Activated CD8-positive, alpha-beta T cell treated with anti-CD3 and anti-CD28 coated beads, Interleukin-2, amount 10 ng/mL, durations not matched to agents 7 days and 5 days (primary cell): ENCODE measurements at regions not wholly inside any gene's neighbourhood (a gene's known extent, or its start where the extent isn't known, plus 50 kb on each side); places are given as distances from the start of the nearest gene placed in this dataset.

ENCODE experiments used
- ATAC-seq: fragments of 150-1000 bp; cut with Tn5 transposase; one replicate; pipeline ENCODE4 v1.10.0; 2021; ENCODE audit warnings: moderate library complexity
- CTCF ChIA-PET: fragments of 350-600 bp; sonication (Branson Sonifier 250); formaldehyde crosslinking; loops from one replicate; lab custom pipeline; 2021; ENCODE audit warnings: antibody characterized with exemption; lab: Charles Lee
- POLR2A ChIA-PET: fragments of 350-600 bp; sonication (Branson Sonifier 250); formaldehyde crosslinking; loops from one replicate; lab custom pipeline; 2021; ENCODE audit warnings: antibody characterized with exemption; lab: Charles Lee
- DNase-seq: peaks from one replicate; pipeline ENCODE4 v3.0.0-alpha.2; 2020
- H3K27ac Mint-ChIP-seq: one replicate; pipeline ENCODE4 v1.8.0; 2021; ENCODE audit warnings: mild to moderate bottlenecking, mixed read lengths
- H3K27me3 Mint-ChIP-seq: one replicate; pipeline ENCODE4 v1.8.0; 2021; ENCODE audit warnings: low read depth, mixed read lengths
- H3K36me3 Mint-ChIP-seq: one replicate; pipeline ENCODE4 v1.8.0; 2021; ENCODE audit warnings: low read depth, mixed read lengths
- H3K4me1 Mint-ChIP-seq: one replicate; pipeline ENCODE4 v1.8.0; 2021; ENCODE audit warnings: low read depth, mixed read lengths
- H3K4me3 Mint-ChIP-seq: one replicate; pipeline ENCODE4 v1.8.0; 2021; ENCODE audit warnings: mild to moderate bottlenecking, mixed read lengths
- H3K9me3 Mint-ChIP-seq: one replicate; pipeline ENCODE4 v1.8.0; 2022; ENCODE audit warnings: mixed read lengths; ENCODE audit not compliant: insufficient read depth

DNA sequence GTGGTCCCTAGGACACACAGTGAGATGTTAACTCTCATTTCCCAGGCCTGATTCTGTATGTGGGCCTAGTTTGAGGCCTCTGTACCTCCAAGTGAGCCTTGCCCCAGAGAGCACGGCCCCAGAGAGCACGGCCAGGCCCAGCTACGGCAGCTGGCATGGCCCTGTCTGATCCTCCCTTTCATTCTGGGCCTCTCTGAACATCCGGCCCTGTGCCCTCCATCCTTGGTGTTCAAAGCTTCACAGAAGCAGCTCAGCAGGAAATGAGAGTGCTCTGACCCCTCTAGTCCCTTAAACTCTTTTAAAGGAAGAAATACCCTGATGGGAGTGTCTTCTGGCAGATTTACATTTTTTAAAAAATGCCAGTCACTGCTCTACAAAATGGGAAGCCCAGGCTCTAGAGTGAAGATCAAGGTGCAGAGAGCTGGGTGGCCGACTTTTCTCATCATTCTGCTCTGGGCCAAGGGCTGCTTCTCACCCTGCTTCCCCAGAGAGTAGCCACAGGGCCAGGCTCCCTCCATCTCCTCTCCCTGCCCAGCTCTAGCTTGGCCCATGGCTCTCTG lies 171.9 kb downstream of the RPS24 start:
- DNase-seq, result peak; percentile 23
- H3K9me3 Mint-ChIP-seq, result no peaks in the 10 kb centered on the region
- peaks cover 25% of the 10 kb centered on the region for H3K4me1 Mint-ChIP-seq

DNA sequence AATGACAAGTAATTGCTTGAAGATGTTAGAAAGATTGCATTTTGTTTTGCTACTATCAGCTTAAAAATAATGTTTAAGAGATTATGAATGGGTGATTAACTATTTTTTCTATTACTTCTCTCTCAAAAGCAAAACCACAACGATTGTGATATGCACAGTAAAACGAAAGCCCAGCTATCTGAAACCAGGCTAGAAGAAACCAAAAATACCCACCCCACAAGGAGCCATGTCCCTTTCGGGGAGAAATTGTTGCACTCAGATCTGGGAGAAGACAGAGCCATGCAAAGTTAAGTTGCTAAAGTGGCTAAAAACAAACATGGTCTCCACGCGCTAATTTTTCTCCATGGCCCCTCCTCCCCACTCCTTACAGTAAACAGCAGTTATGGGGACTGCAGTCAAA lies 173.6 kb downstream of the RPS24 start:
- POLR2A ChIA-PET, result no interaction called here
- Mint-ChIP-seq H3K9me3 (no peaks in the 10 kb centered on the region), H3K36me3 (no peaks in the 10 kb centered on the region), H3K27ac (no peak overlapping the region), H3K4me1 (peaks cover 32% of the 10 kb centered on the region), H3K4me3 (no peak overlapping the region), H3K27me3 (no peaks in the 10 kb centered on the region)
- no peak for ATAC-seq
- DNase-seq, result no peak
- CTCF ChIA-PET, result interaction anchor here (1.2 kb wide), 1 partner anchor 160 kb away, joined by 4 read pairs; no protein-coding TSS in a partner anchor

More for the DNA sequence above, 171.9 kb downstream of the RPS24 start:
- CTCF ChIA-PET, result interaction anchor here (1.5 kb wide), 1 partner anchor 990 kb away, joined by 4 read pairs; no protein-coding TSS in a partner anchor
- peak; percentile 56 for ATAC-seq
- H3K36me3 Mint-ChIP-seq, result no peaks in the 10 kb centered on the region
- peaks cover 5% of the 10 kb centered on the region for H3K27me3 Mint-ChIP-seq
- H3K27ac Mint-ChIP-seq, result peak overlapping the region; percentile 88
- H3K4me3 Mint-ChIP-seq, result no peak overlapping the region
- POLR2A ChIA-PET, result interaction anchor here (1.1 kb wide), 1 partner anchor 158 kb away, joined by 3 read pairs; no protein-coding TSS in a partner anchor

DNA sequence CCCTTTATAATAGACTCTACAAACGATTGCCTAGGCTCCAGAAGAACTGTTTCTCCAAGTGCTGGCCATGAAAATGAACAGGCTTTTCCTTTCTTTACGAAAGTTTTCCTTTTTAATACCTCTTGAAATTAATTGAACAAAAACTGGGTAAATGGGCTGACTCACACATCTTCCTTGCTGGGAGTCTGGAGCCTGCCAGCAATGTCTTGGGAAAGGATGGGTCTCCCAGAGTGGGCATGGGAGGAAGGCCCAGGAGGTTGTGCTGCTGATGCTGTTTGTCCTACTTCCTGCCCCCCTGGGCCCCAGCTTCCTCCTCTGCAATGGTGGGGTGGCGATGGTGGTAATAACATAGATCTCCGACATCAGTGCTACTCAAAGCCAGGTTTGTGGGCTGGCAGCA lies 174.1 kb downstream of the RPS24 start:
- ChIA-PET POLR2A (no interaction called here), CTCF (interaction anchor here (1.2 kb wide), 1 partner anchor 160 kb away, joined by 4 read pairs; no protein-coding TSS in a partner anchor)
- Mint-ChIP-seq H3K36me3 (no peaks in the 10 kb centered on the region), H3K9me3 (no peaks in the 10 kb centered on the region), H3K4me1 (peaks cover 32% of the 10 kb centered on the region), H3K27ac (no peak overlapping the region), H3K27me3 (no peaks in the 10 kb centered on the region), H3K4me3 (no peak overlapping the region)
- no peak for DNase-seq
- no peak for ATAC-seq

DNA sequence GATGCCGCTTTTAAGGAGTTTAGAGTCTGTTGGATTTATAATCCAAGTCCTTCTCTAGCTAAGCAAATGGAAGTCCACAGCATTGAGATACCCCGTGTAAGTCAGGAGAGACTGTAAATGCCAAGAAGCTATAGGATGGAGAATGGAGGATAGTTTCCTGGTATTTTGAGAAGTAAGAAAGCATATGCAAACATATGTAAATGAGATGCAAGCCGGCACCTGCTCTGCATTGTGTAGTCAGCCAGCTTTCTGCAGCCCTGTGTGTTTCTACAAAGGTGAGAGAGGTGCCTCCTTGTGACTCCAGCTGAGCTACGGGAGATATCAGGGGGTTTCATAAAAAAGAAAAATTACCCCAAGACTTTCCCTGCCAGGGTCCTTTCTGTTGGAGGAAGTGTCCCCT lies 176.3 kb downstream of the RPS24 start:
- peaks cover 32% of the 10 kb centered on the region for H3K4me1 Mint-ChIP-seq
- H3K4me3 Mint-ChIP-seq, result no peak overlapping the region
- no peak overlapping the region for H3K27ac Mint-ChIP-seq
- peaks cover 1% of the 10 kb centered on the region for H3K27me3 Mint-ChIP-seq
- CTCF ChIA-PET, result interaction anchor here (1.8 kb wide), 1 partner anchor 162 kb away, joined by 4 read pairs; no protein-coding TSS in a partner anchor
- H3K9me3 Mint-ChIP-seq, result no peaks in the 10 kb centered on the region
- no peak for ATAC-seq
- no peak for DNase-seq
- POLR2A ChIA-PET, result no interaction called here
- H3K36me3 Mint-ChIP-seq, result no peaks in the 10 kb centered on the region

DNA sequence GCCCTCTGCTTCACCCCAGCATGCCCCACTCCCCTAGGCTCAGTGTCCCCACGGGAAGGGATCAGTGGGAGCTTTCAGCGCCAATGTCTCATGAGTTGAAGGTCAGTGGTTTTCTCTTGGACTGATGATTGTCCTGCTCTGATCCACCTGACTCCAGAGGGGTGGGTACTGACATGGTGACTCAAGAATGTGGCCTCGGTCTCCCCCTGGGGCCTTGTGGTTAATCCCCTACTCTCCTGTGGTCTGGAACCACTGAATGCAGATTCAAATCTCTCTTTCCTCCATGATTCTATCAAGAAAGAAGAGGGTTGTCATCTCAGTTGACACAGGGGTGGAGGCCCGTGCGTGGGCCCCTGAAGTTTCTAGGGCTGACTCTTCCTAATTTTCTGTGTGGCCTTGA lies 176.9 kb downstream of the RPS24 start:
- Mint-ChIP-seq H3K4me3 (no peak overlapping the region), H3K27ac (no peak overlapping the region), H3K9me3 (no peaks in the 10 kb centered on the region), H3K27me3 (peaks cover 5% of the 10 kb centered on the region), H3K36me3 (no peaks in the 10 kb centered on the region), H3K4me1 (peaks cover 29% of the 10 kb centered on the region)
- POLR2A ChIA-PET, result no interaction called here
- ATAC-seq, result no peak
- no peak for DNase-seq
- CTCF ChIA-PET, result interaction anchor here (0.8 to 1.8 kb wide), 2 partner anchors 163 to 447 kb away, joined by 3 to 4 read pairs; no protein-coding TSS in a partner anchor

DNA sequence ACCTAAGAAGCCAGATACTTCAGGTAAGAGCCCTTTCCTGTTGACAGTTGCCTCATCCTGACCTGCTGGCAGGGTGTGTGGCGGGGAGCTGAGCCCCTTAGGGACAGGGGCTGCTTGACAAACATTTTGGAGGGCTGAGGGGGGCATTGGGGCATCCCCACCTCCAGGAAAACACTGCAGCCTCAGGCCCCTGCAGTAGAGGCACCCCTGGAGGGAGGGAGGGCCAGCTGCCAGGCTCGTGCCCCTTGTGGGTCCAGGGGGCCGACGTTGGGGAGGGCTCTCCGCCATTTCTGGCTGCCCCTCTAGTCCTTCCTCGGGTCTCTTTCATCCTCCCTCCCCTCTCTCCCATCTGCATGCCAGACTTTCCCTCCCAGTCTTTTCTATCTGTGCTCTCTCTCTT lies 177.3 kb downstream of the RPS24 start:
- H3K27me3 Mint-ChIP-seq, result peaks cover 6% of the 10 kb centered on the region
- POLR2A ChIA-PET, result no interaction called here
- H3K4me1 Mint-ChIP-seq, result peaks cover 25% of the 10 kb centered on the region
- no peaks in the 10 kb centered on the region for H3K36me3 Mint-ChIP-seq
- CTCF ChIA-PET, result interaction anchor here (0.8 to 1.8 kb wide), 2 partner anchors 163 to 447 kb away, joined by 3 to 4 read pairs; no protein-coding TSS in a partner anchor
- H3K27ac Mint-ChIP-seq, result no peak overlapping the region
- no peaks in the 10 kb centered on the region for H3K9me3 Mint-ChIP-seq
- no peak overlapping the region for H3K4me3 Mint-ChIP-seq
- ATAC-seq (no peak), DNase-seq (no peak)

DNA sequence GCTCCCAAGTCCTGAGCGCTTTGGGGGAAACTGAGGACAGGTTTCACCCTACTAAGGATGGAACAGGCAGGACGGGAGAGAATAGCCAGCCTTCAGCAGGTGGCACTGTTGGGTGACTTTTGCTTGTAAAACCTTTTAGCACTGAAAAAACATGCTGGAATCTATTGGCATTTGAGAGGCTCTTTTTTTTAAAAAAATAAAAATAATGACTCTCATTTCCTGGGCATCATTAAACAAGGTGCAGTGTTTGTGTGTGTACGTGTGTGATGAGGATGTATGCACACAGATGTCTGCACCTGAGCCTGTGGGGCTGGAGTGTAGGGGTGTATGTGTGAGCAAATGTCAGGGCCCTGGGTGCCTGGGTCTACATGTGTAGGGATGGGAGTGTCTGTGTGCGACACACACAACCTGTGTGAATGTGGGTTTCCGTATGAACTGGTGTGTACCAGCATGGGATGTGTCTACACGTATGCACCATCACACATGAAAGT lies 177.9 kb downstream of the RPS24 start:
- H3K27me3 Mint-ChIP-seq, result peaks cover 9% of the 10 kb centered on the region
- CTCF ChIA-PET, result interaction anchor here (0.8 kb wide), 1 partner anchor 446 kb away, joined by 3 read pairs; no protein-coding TSS in a partner anchor
- H3K9me3 Mint-ChIP-seq, result no peaks in the 10 kb centered on the region
- POLR2A ChIA-PET, result no interaction called here
- ATAC-seq (no peak), DNase-seq (peak; percentile 38)
- H3K4me1 Mint-ChIP-seq, result peaks cover 22% of the 10 kb centered on the region
- no peak overlapping the region for H3K27ac Mint-ChIP-seq
- H3K36me3 Mint-ChIP-seq, result no peaks in the 10 kb centered on the region
- no peak overlapping the region for H3K4me3 Mint-ChIP-seq

DNA sequence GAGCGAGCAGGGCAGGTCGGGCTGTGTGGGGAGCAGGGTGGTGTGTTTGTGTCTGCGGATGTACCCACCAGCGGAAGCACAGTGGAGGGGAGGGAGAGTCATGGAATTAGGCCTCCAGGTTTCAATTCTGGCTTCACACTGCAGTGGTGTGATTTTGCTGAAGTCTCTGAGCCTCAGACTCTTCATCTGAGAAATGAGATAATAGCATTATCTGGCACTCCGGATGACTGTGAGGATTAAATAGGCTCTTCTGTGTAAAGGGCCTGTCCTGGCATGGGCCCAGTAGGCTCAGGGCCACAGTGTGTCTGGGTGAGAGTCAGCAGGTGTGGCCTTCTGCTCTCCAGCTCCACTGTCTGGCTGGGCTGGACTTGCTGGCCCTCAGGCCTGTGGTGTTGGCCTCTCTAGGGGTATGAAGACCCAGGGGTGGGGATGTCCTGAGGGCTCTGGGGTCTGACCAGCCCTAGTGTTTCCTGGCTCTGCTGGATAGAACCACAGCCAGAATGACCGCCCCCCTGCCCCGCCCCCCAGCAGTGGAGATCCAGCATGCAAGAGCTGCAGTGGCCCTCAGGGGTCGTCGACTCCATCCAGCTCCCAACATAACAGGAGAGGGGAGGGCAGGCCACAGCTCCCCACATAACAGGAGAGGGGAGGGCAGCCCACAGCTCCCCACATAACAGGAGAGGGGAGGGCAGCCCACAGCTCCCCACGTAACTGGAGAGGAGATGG lies 178.6 kb downstream of the RPS24 start:
- ATAC-seq, result no peak
- H3K4me3 Mint-ChIP-seq, result no peak overlapping the region
- CTCF ChIA-PET, result no interaction called here
- POLR2A ChIA-PET, result no interaction called here
- no peak overlapping the region for H3K27ac Mint-ChIP-seq
- no peaks in the 10 kb centered on the region for H3K36me3 Mint-ChIP-seq
- no peak for DNase-seq
- peaks cover 21% of the 10 kb centered on the region for H3K4me1 Mint-ChIP-seq
- no peaks in the 10 kb centered on the region for H3K9me3 Mint-ChIP-seq
- H3K27me3 Mint-ChIP-seq, result peaks cover 14% of the 10 kb centered on the region

DNA sequence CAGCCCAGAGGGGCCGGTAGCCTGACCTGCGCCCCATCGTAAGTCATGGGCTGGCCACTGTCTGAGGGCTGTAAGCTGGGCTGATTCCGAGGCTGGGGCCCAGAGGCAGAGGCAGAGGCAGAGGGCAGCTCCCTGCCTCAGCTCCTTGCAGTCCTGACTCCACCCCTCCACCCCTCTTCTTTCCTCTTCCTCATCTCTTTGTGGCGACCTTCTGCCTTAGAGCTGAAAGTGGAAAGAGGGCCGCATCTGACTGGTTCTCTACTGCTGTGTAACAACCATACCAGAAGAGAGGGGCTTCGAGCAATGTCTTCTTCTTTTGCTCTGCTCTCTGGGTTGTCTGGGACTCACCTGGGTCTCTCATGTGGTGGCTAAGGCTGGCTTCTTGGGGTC lies 179.1 kb downstream of the RPS24 start:
- DNase-seq (no peak), ATAC-seq (no peak)
- Mint-ChIP-seq H3K4me3 (no peak overlapping the region), H3K9me3 (no peaks in the 10 kb centered on the region), H3K4me1 (peaks cover 19% of the 10 kb centered on the region), H3K36me3 (no peaks in the 10 kb centered on the region), H3K27me3 (peaks cover 16% of the 10 kb centered on the region), H3K27ac (no peak overlapping the region)
- CTCF ChIA-PET, result no interaction called here
- POLR2A ChIA-PET, result no interaction called here

DNA sequence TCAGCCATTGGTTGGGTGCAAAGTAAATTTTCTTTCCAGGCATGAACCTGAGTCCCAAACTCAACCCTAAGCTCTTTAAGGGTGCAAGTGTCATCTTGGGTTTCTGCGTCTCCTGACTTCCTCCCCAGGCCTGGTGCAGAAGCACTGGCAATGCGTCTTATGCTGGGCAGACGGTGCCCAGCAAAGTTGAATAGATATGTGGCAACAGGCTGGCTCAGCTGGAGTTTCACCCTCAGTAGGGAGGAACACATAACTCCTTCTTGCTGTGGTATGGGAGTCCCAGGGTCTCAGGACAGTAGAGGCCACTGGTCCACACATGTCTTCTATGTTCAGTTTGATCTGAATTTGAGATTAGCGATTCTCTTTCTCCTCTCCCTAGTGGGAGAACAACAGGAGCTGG lies 181.3 kb downstream of the RPS24 start:
- peaks cover 12% of the 10 kb centered on the region for H3K4me1 Mint-ChIP-seq
- no peak overlapping the region for H3K27ac Mint-ChIP-seq
- no peaks in the 10 kb centered on the region for H3K9me3 Mint-ChIP-seq
- no peak overlapping the region for H3K4me3 Mint-ChIP-seq
- ChIA-PET CTCF (no interaction called here), POLR2A (no interaction called here)
- peaks cover 26% of the 10 kb centered on the region for H3K27me3 Mint-ChIP-seq
- DNase-seq (no peak), ATAC-seq (no peak)
- no peaks in the 10 kb centered on the region for H3K36me3 Mint-ChIP-seq

DNA sequence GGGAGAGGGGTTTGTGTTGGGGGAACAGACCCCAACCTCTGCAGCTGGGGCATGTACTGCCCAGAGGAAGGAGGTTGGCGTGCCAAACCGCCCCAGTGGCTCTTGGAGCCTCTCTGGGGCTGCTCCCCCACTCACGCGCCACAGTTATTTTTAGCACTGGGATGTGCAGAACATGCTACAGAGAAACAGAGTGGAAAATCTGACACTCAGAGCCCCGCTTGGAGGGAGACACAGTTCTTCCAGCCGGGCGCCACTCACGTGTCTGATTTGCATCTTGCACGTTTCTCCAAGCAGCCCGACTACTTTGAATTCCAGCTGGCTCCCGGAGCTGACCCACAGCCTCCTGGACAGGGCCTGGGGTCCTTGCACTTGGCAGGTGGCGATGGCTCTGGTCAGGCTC lies 182.0 kb downstream of the RPS24 start:
- H3K9me3 Mint-ChIP-seq, result no peaks in the 10 kb centered on the region
- no peaks in the 10 kb centered on the region for H3K36me3 Mint-ChIP-seq
- H3K4me3 Mint-ChIP-seq, result no peak overlapping the region
- DNase-seq (peak; percentile 26), ATAC-seq (no peak)
- H3K27ac Mint-ChIP-seq, result no peak overlapping the region
- ChIA-PET CTCF (no interaction called here), POLR2A (no interaction called here)
- H3K4me1 Mint-ChIP-seq, result peaks cover 12% of the 10 kb centered on the region
- H3K27me3 Mint-ChIP-seq, result peaks cover 29% of the 10 kb centered on the region

DNA sequence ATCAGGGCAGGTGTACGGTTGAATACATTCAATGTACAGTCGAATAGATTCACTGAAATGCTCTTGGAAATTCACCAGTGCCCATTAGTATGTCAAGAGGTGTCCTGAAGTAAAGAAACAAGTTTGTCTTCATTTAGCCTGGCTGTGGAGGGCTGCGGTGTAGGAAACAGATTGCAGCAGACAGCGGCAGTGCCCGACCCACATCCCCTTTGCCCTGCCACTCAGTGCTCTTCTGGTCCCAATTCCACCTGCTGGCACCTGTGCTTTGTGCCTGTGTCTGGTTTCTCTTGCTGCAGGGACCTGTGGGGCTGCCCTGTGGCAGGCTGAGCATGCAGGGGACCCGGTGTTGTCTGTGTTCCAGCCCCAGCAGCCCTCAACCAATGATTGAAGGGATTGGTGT lies 183.7 kb downstream of the RPS24 start:
- no peak for DNase-seq
- Mint-ChIP-seq H3K4me1 (peaks cover 5% of the 10 kb centered on the region), H3K9me3 (no peaks in the 10 kb centered on the region), H3K36me3 (no peaks in the 10 kb centered on the region), H3K27ac (no peak overlapping the region), H3K4me3 (no peak overlapping the region), H3K27me3 (peaks cover 29% of the 10 kb centered on the region)
- ATAC-seq, result no peak
- POLR2A ChIA-PET, result no interaction called here
- CTCF ChIA-PET, result no interaction called here
